ENCODE measurements at regions not wholly inside any gene's neighbourhood (a gene's known extent, or its start where the extent isn't known, plus 50 kb on each side); places are given as distances from the start of the nearest gene placed in this dataset.

- H3K27ac ChIP-seq, result no peak overlapping the region
- TF ChIP-seq ZFX (IDR thresholded peaks at IDR 0.05), result no peak
- TF ChIP-seq, protein P1, sequence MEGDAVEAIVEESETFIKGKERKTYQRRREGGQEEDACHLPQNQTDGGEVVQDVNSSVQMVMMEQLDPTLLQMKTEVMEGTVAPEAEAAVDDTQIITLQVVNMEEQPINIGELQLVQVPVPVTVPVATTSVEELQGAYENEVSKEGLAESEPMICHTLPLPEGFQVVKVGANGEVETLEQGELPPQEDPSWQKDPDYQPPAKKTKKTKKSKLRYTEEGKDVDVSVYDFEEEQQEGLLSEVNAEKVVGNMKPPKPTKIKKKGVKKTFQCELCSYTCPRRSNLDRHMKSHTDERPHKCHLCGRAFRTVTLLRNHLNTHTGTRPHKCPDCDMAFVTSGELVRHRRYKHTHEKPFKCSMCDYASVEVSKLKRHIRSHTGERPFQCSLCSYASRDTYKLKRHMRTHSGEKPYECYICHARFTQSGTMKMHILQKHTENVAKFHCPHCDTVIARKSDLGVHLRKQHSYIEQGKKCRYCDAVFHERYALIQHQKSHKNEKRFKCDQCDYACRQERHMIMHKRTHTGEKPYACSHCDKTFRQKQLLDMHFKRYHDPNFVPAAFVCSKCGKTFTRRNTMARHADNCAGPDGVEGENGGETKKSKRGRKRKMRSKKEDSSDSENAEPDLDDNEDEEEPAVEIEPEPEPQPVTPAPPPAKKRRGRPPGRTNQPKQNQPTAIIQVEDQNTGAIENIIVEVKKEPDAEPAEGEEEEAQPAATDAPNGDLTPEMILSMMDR (conservative IDR thresholded peaks at IDR 0.05), result no peak
Measured at GRCh38 chr6:128657181-128657580, 136.8 kb upstream of the PTPRK start.

DNA sequence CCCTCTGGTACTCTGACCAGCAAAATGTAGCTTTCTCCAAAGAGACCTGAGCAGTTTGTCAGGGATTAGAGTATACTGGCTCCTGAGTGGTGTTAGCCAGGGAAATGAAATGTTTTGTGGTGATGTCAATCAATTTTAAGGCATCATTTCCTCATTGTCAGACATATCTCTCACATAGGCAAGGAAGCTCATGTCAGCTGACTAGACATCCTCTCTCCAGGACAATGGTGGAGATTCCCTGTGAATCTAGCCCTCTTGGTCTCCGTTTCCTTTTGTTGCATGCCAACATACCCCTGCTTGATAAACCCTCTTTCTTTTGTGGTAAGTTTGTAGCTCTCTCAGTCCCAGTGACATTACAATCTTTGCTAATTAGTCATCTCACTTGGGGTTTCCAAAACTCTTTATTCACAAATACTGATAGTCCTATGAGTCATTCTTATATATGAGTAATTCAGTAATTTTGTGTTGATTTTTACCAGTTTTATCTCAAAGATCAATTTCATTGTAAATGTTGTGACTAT, 135.6 kb upstream of the PTPRK start:
- no peak overlapping the region for H3K27ac ChIP-seq

DNA sequence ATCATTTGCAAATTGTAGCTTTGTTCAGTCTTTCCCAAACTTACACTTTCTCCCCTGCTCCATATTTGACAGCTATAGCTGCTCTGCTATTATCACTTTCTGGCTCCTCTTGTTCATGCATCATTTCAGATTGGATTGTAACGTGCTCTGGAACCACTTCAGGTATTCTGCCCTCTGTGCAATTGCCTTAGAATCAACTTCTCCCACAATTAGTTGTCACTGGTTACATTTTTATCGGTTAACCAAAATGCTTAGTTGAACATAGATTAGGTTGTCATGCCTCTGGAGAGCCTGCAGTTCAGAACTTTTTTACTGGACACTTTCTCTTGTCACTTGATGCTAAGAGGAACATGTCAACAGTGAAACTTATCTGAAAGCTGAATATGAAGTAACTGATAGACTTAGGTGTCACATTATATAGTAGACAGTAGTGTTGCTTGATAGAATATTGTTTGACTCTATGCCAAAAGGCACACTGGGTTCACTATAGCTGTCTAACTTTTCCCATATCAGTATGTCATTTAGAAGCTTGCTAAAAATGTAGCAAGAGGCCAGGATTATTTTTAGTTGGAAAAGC, 127.7 kb upstream of the PTPRK start:
- H3K27ac ChIP-seq, result no peak overlapping the region
- TF ChIP-seq, protein P1 (conservative IDR thresholded peaks at IDR 0.05), result no peak
- TF ChIP-seq ZFX (IDR thresholded peaks at IDR 0.05), result no peak

More for the DNA sequence above, 135.6 kb upstream of the PTPRK start:
- TF ChIP-seq ZFX (IDR thresholded peaks at IDR 0.05), result no peak
- TF ChIP-seq, protein P1 (conservative IDR thresholded peaks at IDR 0.05), result no peak

DNA sequence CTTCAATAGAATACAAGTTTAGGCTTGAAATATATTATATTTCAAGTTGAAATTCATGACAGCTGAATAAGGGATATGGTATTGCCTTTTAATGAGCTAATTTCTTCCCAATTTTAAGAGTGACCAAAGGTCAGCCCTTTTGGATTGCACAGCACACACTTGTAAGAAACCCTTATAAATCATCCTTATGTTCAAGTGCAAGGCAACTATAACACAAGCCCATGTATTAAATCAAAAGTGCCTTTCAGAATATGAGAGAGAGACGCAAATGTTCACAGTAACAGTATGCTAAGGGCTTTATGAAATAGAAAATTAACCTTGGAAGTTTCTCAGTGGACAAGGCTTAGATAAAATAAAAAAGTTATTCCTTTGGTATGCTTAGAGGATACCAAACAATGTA, 121.7 kb upstream of the PTPRK start:
- TF ChIP-seq, protein P1 (conservative IDR thresholded peaks at IDR 0.05), result no peak
- TF ChIP-seq ZFX (IDR thresholded peaks at IDR 0.05), result no peak
- no peak overlapping the region for H3K27ac ChIP-seq

- TF ChIP-seq ZFX (IDR thresholded peaks at IDR 0.05), result no peak
- TF ChIP-seq, protein P1 (conservative IDR thresholded peaks at IDR 0.05), result no peak
- H3K27ac ChIP-seq, result no peak overlapping the region
Measured at GRCh38 chr6:128641703-128642102, 121.3 kb upstream of the PTPRK start.

- no peak overlapping the region for H3K27ac ChIP-seq
- TF ChIP-seq ZFX (IDR thresholded peaks at IDR 0.05), result no peak
- TF ChIP-seq, protein P1 (conservative IDR thresholded peaks at IDR 0.05), result no peak
Measured at GRCh38 chr6:128638817-128639216, 118.4 kb upstream of the PTPRK start.

GRCh38 chr6:128635219-128635618, 114.8 kb upstream of the PTPRK start:
- H3K27ac ChIP-seq, result no peak overlapping the region
- no peak for TF ChIP-seq ZFX (IDR thresholded peaks at IDR 0.05)
- TF ChIP-seq, protein P1 (conservative IDR thresholded peaks at IDR 0.05), result no peak
